GM12878 (cell line): ENCODE measurements at regions not wholly inside any gene's neighbourhood (a gene's known extent, or its start where the extent isn't known, plus 50 kb on each side); places are given as distances from the start of the nearest gene placed in this dataset.

Experiments
- ATAC-seq: fragments of 200-7000 bp; cut with Tn5 transposase; 3 replicates; pipeline ENCODE4 v1.9.1; 2020; ENCODE audit warnings: mild to moderate bottlenecking, moderate library complexity
- BruUV-seq: library from RNA; stranded (reverse); fragments of 400-500 nt; replicated peaks from 2 replicates; lab custom pipeline; 2021; lab: Mats Ljungman, UMichigan
- CTCF ChIA-PET: fragments of 300-600 bp; sonication (Branson Sonifier 250); formaldehyde crosslinking; extraction: SDS; loops from one replicate; lab custom pipeline; 2021; ENCODE audit warnings: inconsistent platforms; lab: Yijun Ruan, JAX
- POLR2A ChIA-PET: fragments of 350-600 bp; formaldehyde crosslinking; extraction: SDS; loops from one replicate; lab custom pipeline; 2021; ENCODE audit warnings: inconsistent platforms; lab: Charles Lee
- RAD21 ChIA-PET: fragments of 300-600 bp; sonication (Branson Sonifier 250); formaldehyde crosslinking; loops from one replicate; lab custom pipeline; 2023; ENCODE audit warnings: antibody characterized with exemption; ENCODE audit not compliant: unreplicated experiment; lab: Charles Lee
- SMC1A ChIA-PET: fragments of 300-600 bp; sonication (Branson Sonifier 250); formaldehyde crosslinking; loops from one replicate; lab custom pipeline; 2023; ENCODE audit not compliant: unreplicated experiment, uncharacterized antibody; lab: Charles Lee
- DNase-seq: peaks from one replicate; pipeline ENCODE4 v3.0.0-alpha.2; 2011; ENCODE audit warnings: low read depth, low spot score
- FAIRE-seq: peaks from 3 replicates; lab custom pipeline; 2011; peaks lifted over from hg19 to GRCh38; lab: Jason Lieb, UNC
- H2AFZ ChIP-seq: 2 replicates; pipeline ENCODE4 v1.6.0; 2011; ENCODE audit warnings: low read depth, low read length, control low read depth; ENCODE audit not compliant: control insufficient read depth
- H3K27ac ChIP-seq: 2 replicates; pipeline ENCODE4 v1.5.1; 2011; ENCODE audit warnings: control low read depth; ENCODE audit not compliant: control insufficient read depth, insufficient read depth
- H3K27me3 ChIP-seq, 2 experiments: replicated peaks in 1 of 2; 2 replicates each; pipeline versions ENCODE4 v1.6.0 to v1.6.1; 2011; ENCODE audit warnings: low read length in 1 of 2; ENCODE audit not compliant: control insufficient read depth in 2 of 2, insufficient read depth in 2 of 2
- H3K36me3 ChIP-seq, 2 experiments: 2 replicates each; pipeline ENCODE4 v1.5.1; 2011; ENCODE audit warnings: low read length in 1 of 2; ENCODE audit not compliant: control insufficient read depth in 2 of 2, insufficient read depth in 2 of 2
- H3K4me1 ChIP-seq: 2 replicates; pipeline ENCODE4 v1.6.1; 2011; ENCODE audit warnings: mild to moderate bottlenecking, low read length, moderate library complexity, mixed read lengths; ENCODE audit not compliant: control insufficient read depth, insufficient read depth
- H3K4me2 ChIP-seq: 2 replicates; pipeline ENCODE4 v1.6.0; 2011; ENCODE audit warnings: control low read depth; ENCODE audit not compliant: control insufficient read depth, insufficient read depth
- H3K4me3 ChIP-seq: fragments of 200-600 bp; sonication (generic); 2 replicates; pipeline ENCODE4 v1.5.1; 2016
- H3K79me2 ChIP-seq: 2 replicates; pipeline ENCODE4 v1.6.0; 2011; ENCODE audit warnings: low read length; ENCODE audit not compliant: control insufficient read depth, insufficient read depth
- H3K9ac ChIP-seq: 2 replicates; pipeline ENCODE4 v1.8.0; 2011; ENCODE audit warnings: low read length, control low read depth, mixed read lengths; ENCODE audit not compliant: control insufficient read depth, insufficient read depth
- H3K9me3 ChIP-seq: replicated peaks from 3 replicates; pipeline ENCODE4 v1.5.1; 2011; ENCODE audit warnings: mild to moderate bottlenecking, low read length; ENCODE audit not compliant: control insufficient read depth, insufficient read depth
- H4K20me1 ChIP-seq: 2 replicates; pipeline ENCODE4 v1.6.0; 2011; ENCODE audit not compliant: control insufficient read depth, insufficient read depth
- E2F8 ChIP-seq: fragments of 450-650 bp; IDR thresholded peaks from 2 replicates; pipeline ENCODE4 v1.6.1; 2018; ENCODE audit warnings: mild to moderate bottlenecking, low read depth, moderate library complexity; ENCODE audit not compliant: partially characterized antibody
- ESRRA ChIP-seq: IDR thresholded peaks from 2 replicates; pipeline ENCODE4 v1.6.1; 2012; ENCODE audit warnings: mild to moderate bottlenecking, low read length, improper control_type of control experiment
- RAD21 ChIP-seq: IDR thresholded peaks from 2 replicates; pipeline ENCODE4 v1.6.1; 2011; ENCODE audit warnings: mild to moderate bottlenecking, low read depth, low read length, moderate library complexity; ENCODE audit not compliant: insufficient read depth
- SPI1 ChIP-seq: IDR thresholded peaks from 2 replicates; pipeline ENCODE4 v1.6.1; 2011; ENCODE audit warnings: low read depth, mild to moderate bottlenecking, low read length, moderate library complexity, borderline replicate concordance; ENCODE audit not compliant: insufficient read depth
- ZNF274 ChIP-seq: IDR thresholded peaks from one replicate; pipeline ENCODE4 v1.8.0; 2011; ENCODE audit not compliant: insufficient read length, insufficient read depth
- WGBS: methylation state at CpG from one replicate; pipeline ENCODE4 v1.1.6; 2016; ENCODE audit warnings: low lambda C conversion rate; ENCODE audit not compliant: insufficient replicate concordance, insufficient coverage; ENCODE audit errors: missing lambda C conversion rate; 5-methylcytosine and 5-hydroxymethylcytosine counted together
- in situ Hi-C: fragments of 300-500 bp; cut with MboI; formaldehyde crosslinking; loops from 9 replicates; pipeline ENCODE4 v1.14.3; 2018; ENCODE audit warnings: mixed read lengths
- intact Hi-C: fragments of 100-400 bp; cut with micrococcal nuclease; formaldehyde crosslinking; loops from one replicate; pipeline ENCODE4 v1.14.2; 2022; ENCODE audit not compliant: unreplicated experiment

- H3K27ac ChIP-seq, result no peak overlapping the region
- no peaks in the 10 kb centered on the region for H3K4me1 ChIP-seq
- no peak overlapping the region for H3K4me2 ChIP-seq
- RAD21 ChIA-PET, result no interaction called here
- no peaks in the 10 kb centered on the region for H3K9me3 ChIP-seq
- H3K36me3 ChIP-seq, result no peaks in the 10 kb centered on the region
- intact Hi-C loops, result no loop called here
- H4K20me1 ChIP-seq, result no peaks in the 10 kb centered on the region
- no TSS peak for BruUV-seq
- H3K4me3 ChIP-seq, result no peak overlapping the region
- no peak overlapping the region for H2AFZ ChIP-seq
- no peak overlapping the region for H3K9ac ChIP-seq
- H3K79me2 ChIP-seq, result no peaks in the 10 kb centered on the region
- FAIRE-seq (no peak), ATAC-seq (no peak)
- SMC1A ChIA-PET, result interaction anchor here (1.2 to 1.6 kb wide), 2 partner anchors 164 to 285 kb away, joined by 3 read pairs; no protein-coding TSS in a partner anchor
- no peaks in the 10 kb centered on the region for H3K27me3 ChIP-seq
- in situ Hi-C loops, result no loop called here
- POLR2A ChIA-PET, result no interaction called here
- WGBS, result 50% methylated on average over 1 of the region's 1 CpG
- TF ChIP-seq E2F8, result no peak
- no peak for TF ChIP-seq SPI1
- TF ChIP-seq, all 136 proteins: peak for 0
- DNase-seq, result no peak
- CTCF ChIA-PET, result no interaction called here
These were observed 193.9 kb downstream of the KCTD12 start for GRCh38 chr13:76692346-76692745.

- Histone ChIP-seq H3K9ac (no peak overlapping the region), H3K79me2 (no peaks in the 10 kb centered on the region), H3K4me1 (no peaks in the 10 kb centered on the region), H3K27ac (no peak overlapping the region), H3K9me3 (no peaks in the 10 kb centered on the region), H4K20me1 (no peaks in the 10 kb centered on the region), H3K36me3 (no peaks in the 10 kb centered on the region), H3K4me2 (no peak overlapping the region)
- FAIRE-seq, result no peak
- ATAC-seq, result no peak
- 57% methylated on average over 2 of the region's 2 CpGs for WGBS
- SMC1A ChIA-PET, result no interaction called here
- RAD21 ChIA-PET, result no interaction called here
- CTCF ChIA-PET, result interaction anchor here (0.6 kb wide), 1 partner anchor 19 kb away, joined by 3 read pairs; no protein-coding TSS in a partner anchor
- intact Hi-C loops, result no loop called here
- no peak for TF ChIP-seq ESRRA
- TF ChIP-seq ZNF274, result no peak
- TF ChIP-seq RAD21, result no peak
- TF ChIP-seq, all 136 proteins: peak for 0
- POLR2A ChIA-PET, result no interaction called here
- H3K27me3 ChIP-seq, result no peaks in the 10 kb centered on the region
- BruUV-seq, result no TSS peak
- in situ Hi-C loops, result no loop called here
- DNase-seq, result no peak
- no peak overlapping the region for H2AFZ ChIP-seq
- H3K4me3 ChIP-seq, result no peak overlapping the region
These were observed 195.6 kb downstream of the KCTD12 start for GRCh38 chr13:76690611-76691010.
